ENCODE measurements at regions not wholly inside any gene's neighbourhood (a gene's known extent, or its start where the extent isn't known, plus 50 kb on each side); places are given as distances from the start of the nearest gene placed in this dataset.
A peak's percentile ranks its signal among the peaks of the same experiment; 100 is the strongest.
"Not testable (repeated sequence)": the region's sequence is repeated elsewhere in the genome, so short reads cannot be mapped to it uniquely, and the experiment has no call there.

DNA sequence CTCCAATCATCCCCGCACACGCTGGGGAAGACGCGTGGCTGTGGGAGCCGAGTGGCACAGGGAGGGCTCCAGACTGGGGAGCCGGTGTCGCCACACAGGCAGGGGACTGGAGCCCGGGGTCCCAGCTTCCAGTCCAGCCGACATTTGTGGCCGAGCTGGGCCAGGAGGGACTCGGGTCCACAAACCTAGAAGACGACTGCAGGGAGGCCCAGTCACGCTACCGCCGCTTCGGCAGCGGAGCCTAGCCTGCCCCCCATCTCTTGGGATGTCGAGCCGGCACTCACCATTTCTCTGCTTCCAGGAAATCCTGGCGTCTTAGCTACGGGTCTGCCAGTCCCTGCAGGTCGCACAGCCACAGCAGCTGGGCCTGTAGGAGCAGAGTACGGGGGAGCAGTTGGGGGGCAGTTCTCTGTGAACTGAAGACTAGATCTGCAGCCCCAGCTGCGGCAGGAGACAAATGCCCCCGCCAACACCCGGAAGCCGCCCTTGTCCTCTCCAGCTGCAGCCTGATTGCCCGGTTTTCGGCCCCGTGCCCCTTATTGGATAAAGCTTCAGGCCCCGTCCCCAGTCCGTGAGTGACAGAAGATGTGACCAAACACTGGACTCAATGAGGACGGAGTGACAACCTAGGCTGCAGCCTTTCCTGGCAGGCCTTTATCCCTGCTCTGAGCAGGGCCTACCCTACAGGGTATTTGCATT is 270.7 kb downstream of the ZNF33B start:
- DNase-seq (ENCODE audit: low spot score): peak; percentile 92

DNA sequence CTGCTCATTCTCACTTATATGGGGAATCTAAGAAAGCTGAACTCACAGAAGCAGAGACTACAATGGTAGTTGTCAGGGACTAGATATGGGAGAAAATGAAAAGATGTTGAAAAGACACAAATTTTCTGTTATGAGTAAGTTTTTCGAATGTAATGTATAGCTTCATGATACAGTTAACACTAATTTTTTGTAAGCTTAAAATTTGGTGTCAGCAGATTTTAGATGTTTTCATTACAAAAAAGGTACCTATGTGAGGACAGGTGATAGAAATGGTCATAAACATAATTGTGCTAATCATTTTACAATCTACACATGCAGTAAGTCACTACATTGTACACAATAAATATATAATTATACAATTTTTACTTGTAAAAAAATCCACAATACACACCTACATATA is 286.6 kb downstream of the ZNF33B start:
- DNase-seq (ENCODE audit: low spot score): no peak

DNA sequence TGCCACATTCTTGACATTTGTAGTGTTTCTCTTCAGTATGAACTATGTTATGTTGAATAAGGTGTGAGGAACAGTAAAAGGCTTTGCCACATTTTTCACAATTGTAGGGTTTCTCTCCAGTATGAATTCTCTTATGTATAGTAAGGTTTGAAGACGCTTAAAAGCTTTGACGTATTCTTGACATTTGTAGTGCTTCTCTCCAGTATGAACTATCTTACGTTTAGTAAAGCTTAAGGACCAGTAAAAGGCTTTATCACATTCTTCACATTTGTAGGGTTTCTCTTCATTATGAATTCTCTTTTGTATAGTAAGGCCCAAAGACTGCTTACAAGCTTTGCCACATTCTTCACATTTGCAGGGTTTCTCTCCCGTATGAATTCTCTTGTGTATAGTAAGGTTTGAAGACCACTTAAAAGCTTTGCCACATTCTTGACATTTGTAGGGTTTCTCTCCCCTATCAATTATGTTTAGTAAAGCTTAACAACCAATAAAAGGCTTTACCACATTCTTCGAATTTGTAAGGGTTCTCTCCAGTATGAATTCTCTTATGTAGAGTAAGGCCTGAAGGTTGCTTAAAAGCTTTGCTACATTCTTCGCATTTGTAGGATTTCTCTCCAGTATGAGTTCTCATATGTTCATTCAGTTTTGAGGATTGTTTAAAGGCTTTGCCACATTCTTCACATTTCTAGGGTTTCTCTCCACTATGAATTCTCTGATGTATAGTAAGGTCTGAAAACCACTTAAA is 301.6 kb downstream of the ZNF33B start:
- DNase-seq (ENCODE audit: low spot score): not testable (repeated sequence)

DNA sequence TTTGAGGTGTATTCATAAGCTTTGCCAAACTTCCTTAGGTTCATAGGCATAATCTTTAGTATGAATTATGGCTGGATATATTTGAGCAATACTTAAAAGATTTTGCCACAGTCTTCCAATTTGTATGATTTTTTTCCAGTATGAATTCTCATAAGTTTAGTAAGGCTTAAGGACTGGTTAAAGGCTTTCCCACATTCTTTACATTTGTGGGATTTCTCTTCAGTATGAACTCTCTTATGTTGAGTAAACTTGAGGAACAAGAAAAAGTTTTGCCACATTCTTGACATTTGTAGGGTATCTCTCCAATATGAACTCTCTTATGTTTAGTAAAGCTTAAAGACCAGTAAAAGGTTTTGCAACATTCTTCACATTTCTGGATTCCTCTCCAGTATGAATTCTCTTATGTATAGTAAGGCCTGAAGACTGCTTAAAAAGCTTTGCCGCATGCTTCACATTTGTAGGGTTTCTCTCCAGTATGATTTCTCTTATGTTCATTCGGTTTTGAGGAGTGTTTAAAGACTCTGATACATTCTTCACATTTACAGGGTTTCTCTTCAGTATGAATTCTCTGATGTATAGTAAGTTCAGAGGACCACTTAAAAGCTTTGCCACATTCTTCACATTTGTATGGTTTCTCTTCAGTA is 302.6 kb downstream of the ZNF33B start:
- DNase-seq (ENCODE audit: low spot score): not testable (repeated sequence)

DNA sequence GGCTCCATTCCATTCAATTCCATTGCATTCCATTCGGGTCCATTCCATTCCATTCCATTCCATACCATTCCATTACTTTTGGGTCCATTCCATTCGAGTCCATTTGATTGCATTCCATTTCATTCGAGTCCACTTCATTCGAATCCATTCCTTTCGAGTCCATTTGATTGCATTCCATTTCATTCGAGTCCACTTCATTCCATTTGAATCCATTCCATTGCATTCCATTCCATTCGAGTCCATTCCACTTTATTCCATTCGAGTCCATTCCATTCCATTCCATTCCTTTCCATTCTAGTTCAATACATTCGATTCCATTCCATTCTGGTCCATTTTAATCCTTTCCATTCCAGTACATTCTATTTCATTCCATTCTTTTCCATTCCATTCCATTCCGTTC is 334.0 kb downstream of the ZNF33B start:
- DNase-seq (ENCODE audit: low spot score): no peak

DNA sequence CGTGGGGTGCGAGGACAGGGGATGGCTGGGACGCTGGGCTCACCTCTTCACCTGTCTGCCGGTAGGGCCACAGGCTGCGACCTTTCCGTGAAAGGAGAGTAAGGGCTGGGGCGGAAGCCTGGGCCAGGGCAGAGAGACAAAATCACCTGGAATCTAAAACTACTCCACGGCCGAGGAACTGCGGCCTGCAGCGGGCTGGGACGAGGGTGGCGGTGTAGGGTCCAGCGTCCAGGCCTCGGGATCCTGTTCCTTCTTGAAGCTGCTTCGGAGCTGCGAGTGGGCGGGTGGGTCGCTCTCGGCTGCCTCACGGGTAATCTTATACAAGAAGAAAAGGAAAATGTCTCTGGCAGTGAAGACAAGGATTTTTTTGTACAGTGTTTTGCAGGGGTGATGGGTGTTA is 356.5 kb downstream of the ZNF33B start:
- DNase-seq (ENCODE audit: low spot score): not testable (repeated sequence)

DNA sequence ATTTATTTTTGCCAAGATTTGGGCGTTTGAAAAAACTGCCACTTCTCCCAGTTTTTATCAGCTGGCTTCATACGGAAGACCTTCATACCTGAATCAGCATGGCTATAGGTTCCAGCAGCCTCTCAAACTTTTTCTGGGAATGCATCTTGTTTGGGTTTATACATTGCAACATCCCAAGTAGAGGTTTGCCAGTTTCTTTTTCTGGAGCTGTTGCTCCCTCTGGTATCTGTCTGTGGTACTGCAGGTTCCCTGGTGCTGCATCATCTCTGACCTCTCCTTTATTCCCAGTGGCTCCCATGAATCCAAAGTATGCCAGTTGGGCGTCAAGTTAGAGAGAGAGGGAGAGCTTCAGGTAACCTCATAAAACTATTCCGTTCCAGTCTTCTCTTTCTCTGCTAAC is 368.6 kb downstream of the ZNF33B start:
- not testable (repeated sequence) for DNase-seq (ENCODE audit: low spot score)

DNA sequence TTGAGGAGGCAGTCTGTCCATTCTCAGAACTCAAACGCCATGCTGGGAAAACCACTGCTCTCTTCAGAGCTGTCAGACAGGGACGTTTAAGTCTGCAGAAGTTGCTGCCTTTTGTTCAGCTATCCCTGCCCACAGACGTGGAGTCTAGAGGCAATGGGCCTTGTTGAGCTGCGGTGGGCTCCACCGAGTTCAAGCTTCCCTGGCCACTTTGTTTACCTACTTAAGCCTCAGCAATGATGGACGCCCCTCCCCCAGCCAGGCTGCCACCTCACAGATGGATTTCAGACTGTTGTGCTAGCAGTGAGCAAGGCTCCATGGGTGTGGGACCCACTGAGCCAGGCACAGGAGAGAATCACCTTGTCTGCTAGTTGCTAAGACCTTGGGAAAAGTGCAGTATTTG is 375.1 kb downstream of the ZNF33B start:
- DNase-seq (ENCODE audit: low spot score): not testable (repeated sequence)

DNA sequence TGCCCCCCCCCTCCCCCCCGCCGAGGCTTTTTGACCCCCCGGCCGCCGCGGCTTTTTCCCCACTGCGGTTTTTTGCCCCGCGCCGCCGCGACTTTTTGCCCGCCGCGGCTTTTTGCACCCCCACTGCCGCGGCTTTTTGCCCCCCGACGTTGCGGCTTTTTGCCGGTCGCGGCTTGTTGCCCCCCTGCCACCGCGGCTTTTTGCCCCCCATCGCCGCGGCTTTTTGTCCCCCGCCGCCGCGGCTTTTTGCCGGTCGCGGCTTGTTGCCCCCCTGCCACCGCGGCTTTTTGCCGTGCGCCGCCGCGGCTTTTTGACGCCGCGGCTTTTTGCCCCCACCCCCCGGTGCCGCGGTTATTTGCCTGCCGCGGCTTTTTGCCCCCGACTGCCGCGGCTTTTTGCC is 395.4 kb downstream of the ZNF33B start:
- not testable (repeated sequence) for DNase-seq (ENCODE audit: low spot score)

DNA sequence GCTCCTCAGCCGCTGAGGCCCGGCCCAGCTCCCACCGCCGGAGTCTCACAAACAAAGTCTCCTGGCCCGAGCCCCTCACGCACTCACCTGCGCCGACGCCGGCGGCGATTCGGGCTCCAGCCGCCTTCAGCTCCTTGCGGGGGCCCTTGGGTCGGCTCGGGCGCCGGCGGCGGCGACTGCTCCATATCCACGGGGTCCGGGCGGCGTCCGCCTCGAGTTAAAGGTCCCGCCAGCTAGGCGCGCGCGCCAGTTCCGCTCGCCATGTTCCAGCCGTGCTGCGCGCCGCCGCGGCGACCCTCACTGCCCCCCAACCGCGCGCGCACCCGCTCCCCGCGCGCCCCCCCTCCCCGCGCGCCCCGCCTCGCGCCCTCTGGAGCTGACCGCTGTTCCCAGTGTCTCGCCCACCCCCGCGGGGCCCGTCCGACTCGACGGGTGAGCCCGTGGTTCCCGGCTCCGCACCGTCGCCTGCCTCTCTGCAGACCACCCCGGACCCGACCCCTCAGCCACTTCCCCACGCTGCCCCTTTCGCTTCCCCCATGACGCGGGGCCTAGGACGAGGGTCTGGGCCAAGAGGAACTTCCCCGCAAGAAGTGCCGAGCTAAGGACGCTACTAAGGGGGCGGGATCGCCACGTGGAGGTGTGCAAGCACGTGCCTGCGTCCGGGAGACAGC is 396.1 kb downstream of the ZNF33B start:
- no peak for DNase-seq (ENCODE audit: low spot score)

DNA sequence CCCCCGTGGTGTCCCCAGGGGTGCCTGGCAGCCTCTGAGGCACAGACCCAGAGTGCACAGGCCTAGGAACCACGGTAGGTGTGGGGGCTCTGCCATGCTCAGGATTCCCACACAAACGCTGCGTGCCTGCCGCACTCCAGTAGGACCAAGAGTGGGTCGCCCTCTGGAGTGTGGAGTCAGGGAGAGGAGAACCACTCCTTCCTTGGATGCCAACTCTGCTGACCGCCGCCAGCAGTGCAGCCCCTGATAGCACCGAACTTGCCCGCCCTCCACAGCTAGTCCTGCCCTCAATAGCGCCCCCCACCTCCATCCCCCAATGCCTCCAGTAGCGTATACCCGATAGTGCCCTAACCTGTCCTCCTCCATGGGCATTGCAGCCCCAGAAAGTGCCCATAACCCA is 402.0 kb downstream of the ZNF33B start:
- not testable (repeated sequence) for DNase-seq (ENCODE audit: low spot score)

DNA sequence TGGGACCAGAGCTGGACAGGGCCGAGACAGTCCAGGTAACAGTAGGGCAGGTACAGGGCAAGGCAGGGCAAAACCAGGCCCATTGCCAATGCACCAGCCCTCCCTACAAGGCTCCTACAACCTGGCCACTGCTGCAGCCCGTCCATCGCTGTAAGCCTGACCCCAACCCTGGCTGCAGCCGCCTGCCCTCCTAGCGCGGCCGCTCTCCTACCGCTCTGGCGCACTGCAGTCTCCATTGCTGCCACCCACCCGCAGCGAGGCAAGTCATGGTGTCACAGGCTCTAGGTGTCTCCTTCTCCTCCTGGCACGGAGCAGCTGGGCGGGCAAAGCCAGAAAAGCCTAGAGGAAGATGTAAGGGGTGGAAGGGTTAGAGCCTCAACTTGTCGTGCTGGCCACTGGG is 402.6 kb downstream of the ZNF33B start:
- DNase-seq (ENCODE audit: low spot score): not testable (repeated sequence)

DNA sequence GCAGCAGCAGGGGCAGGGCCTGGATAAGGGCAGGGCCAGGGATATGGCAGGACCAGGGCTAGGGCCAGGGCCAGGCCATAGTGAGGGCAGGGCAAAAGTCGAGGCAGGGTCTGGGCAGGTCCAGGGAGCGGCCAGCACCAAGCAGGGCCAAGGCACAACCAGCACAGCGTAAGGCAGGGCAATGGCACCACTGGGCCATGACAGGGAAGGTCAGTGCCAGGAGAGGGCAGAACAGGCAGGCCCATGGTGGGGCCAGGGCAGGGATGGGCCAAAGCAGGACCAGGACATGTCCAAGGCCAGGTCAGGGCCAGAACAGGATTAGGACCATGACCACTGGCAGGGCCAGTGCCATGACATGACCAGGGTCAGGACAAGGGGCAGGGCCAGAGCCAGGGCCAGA is 403.1 kb downstream of the ZNF33B start:
- not testable (repeated sequence) for DNase-seq (ENCODE audit: low spot score)

DNA sequence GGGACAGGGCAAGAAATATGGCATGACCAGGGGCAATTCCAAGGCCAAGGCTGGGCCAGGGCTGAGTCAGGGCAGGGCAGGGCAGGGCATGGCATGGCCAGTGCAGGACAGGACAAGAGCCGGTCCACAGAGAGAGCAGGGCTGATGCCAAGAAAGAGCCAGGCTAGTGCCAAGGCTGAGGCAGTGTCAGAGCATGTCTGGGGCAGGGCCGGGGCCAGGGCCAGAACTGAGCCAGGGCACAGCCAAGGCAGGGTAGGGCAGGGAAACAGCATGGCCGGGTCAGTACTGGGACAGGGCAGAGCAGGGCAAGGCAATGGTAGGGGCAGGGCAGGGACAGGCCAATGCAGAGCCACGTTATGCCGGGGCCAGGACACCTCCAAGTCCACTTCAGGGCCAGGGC is 403.9 kb downstream of the ZNF33B start:
- DNase-seq (ENCODE audit: low spot score): not testable (repeated sequence)

DNA sequence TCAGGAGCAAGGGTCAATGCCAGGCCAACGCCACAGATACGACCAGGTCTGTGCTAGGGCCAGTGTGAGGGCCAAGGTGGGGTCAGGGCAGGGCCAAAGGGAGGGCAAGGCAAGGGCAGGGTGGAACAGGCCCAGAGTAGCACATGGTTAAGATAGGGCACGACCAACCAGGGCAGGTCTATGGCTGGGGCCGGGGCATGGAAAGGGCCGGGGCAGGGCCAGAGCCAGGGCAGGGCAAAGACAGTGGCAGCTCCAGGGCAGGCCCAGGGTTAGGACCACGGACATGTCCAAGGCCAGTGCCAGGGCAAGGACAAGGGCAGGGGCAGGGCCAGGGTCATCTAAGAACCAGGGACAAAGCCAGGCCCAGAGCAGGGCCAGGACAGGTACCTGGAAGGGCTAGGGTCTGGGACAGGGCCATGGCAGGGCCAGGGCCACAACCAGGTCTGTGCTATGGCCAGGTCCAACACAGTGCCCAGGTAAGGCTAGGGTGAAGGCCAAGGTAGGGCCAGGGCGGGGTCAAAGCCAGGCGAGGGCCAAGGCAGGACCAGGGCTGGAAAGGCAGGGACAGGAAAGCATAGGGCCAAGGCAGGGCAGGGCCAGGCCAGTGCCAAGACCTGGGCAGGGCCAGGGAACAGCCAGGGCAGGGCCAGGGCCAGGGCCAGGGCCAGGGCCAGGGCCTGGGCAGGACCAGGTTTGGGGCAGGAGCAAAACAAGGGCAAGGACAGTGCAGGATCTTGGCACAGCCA is 404.7 kb downstream of the ZNF33B start:
- not testable (repeated sequence) for DNase-seq (ENCODE audit: low spot score)

DNA sequence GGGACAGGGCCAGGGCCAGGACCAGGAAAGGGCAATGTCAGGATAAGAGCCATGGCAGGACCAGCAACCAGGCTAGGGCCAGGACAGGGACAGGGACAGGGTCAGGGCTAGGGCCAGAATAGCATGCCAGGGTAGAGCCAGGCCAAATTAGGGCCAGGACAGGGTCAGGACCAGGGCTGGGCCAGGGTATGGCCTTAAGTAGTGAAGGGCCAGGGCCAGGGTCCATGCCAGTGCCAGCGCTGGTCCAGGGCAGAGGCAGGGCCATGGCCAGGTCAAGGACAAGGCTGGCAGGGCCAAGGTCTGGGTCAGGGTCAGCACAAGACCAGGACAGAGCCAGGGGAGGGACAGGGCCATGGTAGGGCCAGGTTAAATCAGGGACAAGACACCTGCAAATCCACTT is 405.4 kb downstream of the ZNF33B start:
- not testable (repeated sequence) for DNase-seq (ENCODE audit: low spot score)

DNA sequence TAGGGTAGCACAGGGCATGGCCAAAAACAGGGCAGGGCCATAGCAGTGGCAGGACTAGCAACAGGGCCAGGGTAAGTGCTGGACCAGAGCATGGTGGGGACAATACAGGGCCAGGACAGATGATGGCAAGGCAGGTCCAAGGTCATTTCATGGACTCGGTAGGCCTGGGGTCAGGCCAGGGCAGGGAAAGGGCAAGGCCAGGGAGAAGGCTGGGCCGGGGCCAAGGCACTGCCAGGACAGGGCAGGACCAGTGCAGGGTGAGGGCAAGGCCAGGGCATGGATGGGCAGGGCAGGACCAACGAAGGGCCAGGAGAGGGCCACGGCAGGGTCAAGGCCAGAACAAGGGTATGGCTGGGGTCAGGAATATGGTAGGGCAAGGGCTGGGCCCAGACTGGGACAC is 407.6 kb downstream of the ZNF33B start:
- DNase-seq (ENCODE audit: low spot score): not testable (repeated sequence)

DNA sequence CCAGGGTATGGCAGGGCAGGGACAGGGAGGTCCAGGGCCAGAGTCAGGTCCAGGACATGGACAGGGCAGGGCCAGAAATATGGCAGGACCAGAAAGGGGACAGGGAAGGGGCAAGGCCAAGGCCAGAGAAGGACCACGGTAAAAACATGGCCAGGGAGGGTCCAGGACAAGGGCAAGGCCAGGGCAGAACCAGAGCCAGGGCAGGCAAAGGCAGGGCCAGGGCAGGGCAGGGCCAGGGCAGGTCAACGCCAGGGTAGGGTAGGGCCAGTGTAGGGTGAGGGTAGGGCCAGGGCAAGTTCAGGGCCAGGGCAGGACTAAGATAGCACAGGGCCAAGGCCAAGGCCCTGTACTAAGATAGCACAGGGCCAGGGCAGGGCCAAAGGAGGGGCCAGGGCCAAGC is 408.3 kb downstream of the ZNF33B start:
- not testable (repeated sequence) for DNase-seq (ENCODE audit: low spot score)

DNA sequence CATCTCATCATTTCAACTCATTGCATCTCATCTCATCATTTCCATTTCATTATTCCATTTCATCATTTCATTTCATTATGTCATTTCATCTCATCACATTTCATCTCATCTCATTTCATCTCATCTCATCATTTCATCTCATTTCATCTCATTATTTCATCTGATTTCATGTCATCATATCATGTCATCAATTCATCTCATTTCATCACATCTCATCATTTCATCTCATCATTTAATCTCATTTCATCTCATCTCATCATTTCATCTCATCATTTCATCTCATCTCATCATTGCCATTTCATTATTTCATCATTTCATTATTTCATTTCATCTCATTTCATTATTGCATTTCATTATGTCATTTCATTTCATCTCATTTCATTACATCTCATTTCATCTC is 410.5 kb downstream of the ZNF33B start:
- DNase-seq (ENCODE audit: low spot score): not testable (repeated sequence)

DNA sequence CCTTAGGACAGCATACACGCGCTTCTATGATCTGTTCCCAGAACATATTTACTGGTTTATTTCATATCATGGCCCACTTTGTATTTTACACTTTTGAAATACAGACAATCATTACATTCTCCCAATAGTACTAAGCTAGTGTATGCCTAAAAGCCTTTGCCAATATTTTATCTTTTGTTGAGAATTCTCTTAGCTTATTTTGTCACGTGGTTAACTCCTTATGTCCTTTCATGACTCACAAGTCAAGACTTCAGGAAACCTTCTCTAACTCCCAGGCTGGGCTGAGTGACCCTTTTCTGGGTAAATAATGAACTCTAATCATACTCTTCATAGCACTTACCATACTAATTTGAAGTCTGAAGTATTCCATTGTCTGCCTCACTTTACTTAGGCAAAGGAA is 444.8 kb downstream of the ZNF33B start:
- not testable (repeated sequence) for DNase-seq (ENCODE audit: low spot score)

DNA sequence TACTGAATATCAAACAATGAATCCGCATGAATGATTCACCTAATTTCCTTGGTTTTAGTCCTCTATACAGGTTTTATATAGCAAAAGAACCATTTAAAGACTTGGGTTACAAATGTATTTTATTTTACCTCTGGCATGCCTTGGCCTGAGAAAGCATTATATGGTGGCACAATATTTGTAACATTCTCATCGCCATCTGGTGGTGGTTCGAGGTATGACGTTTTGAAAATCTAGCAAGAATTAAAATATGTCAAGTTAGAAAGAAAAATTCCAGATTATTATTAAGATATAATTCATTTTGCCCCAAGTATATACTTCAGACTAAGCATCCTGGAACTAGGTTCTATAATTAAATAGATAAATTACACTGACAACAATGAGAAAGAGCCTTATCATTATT is 445.9 kb downstream of the ZNF33B start:
- DNase-seq (ENCODE audit: low spot score): peak; percentile 21
